RPMI7951 (cell line): ENCODE measurements at regions not wholly inside any gene's neighbourhood (a gene's known extent, or its start where the extent isn't known, plus 50 kb on each side); places are given as distances from the start of the nearest gene placed in this dataset.
A peak's percentile ranks its signal among the peaks of the same experiment; 100 is the strongest.
"Not testable (repeated sequence)": the region's sequence is repeated elsewhere in the genome, so short reads cannot be mapped to it uniquely, and the experiment has no call there.

ENCODE experiments used
- DNase-seq: peaks from one replicate; pipeline ENCODE4 v3.0.0-alpha.2; 2012; ENCODE audit warnings: low read depth

DNA sequence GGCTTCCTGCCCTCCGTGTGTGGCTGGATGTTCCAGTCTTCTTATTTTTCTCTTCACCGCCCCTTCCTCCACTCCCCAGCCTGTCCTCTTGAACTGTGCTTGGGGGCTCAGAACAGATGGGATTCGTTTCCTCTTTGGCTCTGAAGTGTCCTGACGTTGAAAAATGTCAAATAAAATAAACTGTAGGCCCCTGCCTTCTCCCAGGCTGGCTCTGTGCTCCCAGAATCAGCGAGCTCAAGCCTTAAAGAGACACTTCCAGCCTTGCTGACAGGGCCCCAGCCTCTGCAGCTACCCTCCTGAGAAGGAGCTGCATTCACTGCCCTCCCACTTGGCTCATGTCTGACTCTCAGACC is 104.2 kb upstream of the IPO9 start:
- DNase-seq = no peak

DNA sequence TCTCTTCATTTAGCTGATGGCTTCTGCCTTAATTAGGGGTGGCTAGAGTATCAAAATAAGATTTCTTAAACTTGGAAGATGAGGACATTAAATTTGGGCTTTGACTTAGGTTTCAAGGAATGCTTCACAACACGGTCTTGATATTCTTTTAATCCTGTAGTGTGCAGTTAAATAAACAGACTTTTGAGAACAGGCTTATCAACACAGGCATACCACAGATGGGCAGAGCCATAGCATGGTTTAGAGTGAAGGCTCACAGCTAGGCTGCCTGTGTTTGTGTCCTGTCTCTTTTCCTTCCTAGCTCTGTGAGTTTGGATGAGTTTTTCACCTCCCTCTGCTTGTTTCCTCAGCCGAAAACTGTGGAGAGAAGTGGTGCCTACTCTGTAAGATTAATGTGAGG is 102.3 kb upstream of the IPO9 start:
- DNase-seq = no peak

- DNase-seq = no peak
These were observed 100.2 kb upstream of the IPO9 start for GRCh38 chr1:201728731-201729130.

GRCh38 chr1:201729973-201730608 is 98.9 kb upstream of the IPO9 start:
- no peak for DNase-seq

GRCh38 chr1:201730611-201731010 is 98.3 kb upstream of the IPO9 start:
- DNase-seq = peak; percentile 41

DNA sequence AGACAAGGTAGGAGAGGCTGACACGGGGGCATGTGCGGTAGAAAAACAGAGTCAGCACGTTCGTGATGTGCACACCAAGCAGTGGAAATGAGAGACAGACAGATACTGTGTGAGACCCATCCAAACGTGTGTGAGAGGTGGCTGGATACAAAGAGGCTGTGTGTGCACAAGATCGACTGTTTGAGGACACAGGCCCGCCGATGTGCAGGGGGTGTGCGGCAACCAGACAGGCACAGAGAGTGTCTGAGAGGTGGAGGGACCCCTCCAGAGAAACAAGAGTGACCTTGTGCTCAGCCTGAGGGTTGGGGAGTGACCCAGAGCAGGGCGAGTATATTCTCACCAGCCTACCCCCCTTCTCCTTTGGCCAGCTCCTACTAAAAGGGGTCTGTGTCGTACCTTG is 97.8 kb upstream of the IPO9 start:
- DNase-seq = peak; percentile 45

DNA sequence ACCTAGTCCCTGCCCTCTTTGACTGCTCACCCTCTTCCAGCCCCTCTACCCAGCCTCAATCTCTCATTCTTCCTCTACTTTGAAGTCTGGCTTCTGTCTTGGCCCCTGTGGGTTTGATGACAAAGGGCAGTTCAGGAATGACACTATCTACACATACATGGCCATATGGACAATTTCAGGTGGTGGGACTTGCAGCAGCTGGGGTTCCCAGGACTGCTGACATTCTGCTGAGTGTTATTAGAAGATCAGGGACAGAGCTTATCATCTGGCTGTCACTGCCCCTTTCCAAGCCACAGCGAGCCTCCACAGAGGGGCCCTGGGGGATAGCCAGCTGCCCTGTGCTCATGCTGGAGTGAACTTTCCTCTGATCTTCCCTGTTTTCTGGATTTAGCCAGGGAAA is 97.4 kb upstream of the IPO9 start:
- DNase-seq = no peak

DNA sequence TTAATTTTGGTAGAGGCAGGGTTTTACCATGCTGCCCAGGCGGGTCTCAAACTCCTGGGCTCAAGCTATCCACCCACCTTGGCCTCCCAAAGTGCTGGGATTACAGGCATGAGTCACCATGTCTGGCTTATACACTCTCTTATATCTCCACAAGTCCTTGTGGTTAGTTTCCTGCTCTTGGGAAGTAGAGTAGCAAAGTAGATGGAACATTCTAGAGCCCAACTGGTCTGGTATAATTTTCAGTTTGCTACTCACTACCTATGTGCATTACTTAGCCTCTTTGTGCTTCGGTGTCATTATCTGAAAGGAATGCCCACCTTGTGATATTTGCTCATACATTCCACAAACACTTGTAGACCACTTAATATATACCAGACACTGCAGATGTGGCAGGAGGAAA is 96.6 kb upstream of the IPO9 start:
- peak; percentile 49 for DNase-seq

DNA sequence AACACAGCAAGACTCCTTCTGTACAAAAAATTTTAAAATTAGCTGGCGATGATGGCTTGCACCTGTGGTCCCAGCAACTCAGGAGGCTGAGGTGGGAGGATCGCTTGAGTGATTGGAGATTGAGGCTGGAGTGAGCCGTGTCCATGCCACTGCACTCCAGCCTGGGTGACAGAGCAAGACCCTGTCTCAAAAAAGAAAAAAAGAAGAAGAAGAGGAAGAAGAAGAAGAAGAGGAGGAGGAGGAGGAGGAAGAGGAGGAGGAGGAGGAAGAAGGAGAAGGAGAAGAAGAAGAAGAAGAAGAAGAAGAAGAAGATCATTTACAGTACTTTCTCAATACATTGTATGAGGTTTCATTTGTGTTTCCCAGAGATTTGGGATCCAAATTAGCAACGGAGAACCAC is 94.7 kb upstream of the IPO9 start:
- DNase-seq = not testable (repeated sequence)

DNA sequence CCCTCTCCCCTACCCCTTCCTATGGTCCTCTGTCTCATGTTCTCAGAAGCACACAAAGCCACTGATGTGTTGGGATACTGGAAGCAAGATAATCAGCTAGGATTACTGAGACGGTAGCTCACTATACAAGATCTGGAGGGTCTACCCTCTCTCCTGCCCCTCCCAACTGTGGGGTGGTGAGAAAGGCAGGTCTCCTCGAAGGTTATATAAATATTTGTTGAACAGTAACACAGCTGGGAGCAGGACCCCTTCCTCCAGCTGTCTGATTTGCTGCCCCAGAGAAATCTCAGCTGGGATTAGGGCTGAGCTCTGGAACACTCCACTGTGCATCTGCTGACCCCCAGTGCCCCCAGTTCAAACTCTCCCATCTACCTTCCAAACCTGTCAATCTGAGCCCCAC is 94.2 kb upstream of the IPO9 start:
- DNase-seq = no peak

- no peak for DNase-seq
These were observed 92.1 kb upstream of the IPO9 start for GRCh38 chr1:201736707-201737320.

- DNase-seq = no peak
These were observed 91.5 kb upstream of the IPO9 start for GRCh38 chr1:201737352-201738060.

DNA sequence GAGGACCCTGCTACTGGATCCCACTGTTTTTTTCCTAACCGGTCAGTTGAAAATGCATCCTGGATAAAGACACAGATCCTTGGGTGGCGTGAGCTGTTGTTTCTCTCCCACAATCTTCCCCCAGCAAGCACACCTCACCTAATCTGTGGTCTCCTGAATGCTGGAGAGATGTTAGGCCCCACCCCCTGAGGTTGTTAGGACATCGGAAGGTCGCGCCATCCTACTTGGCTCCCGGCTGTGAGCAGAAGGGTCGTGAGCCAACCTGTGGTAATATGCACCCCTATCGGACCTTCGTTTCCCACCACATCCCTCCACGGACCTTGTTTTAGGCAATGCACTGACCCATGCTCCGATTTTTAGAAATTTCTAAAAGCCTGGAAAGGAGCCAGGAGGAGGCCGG is 89.9 kb upstream of the IPO9 start:
- no peak for DNase-seq

GRCh38 chr1:201739492-201740085 is 89.4 kb upstream of the IPO9 start:
- DNase-seq = no peak

DNA sequence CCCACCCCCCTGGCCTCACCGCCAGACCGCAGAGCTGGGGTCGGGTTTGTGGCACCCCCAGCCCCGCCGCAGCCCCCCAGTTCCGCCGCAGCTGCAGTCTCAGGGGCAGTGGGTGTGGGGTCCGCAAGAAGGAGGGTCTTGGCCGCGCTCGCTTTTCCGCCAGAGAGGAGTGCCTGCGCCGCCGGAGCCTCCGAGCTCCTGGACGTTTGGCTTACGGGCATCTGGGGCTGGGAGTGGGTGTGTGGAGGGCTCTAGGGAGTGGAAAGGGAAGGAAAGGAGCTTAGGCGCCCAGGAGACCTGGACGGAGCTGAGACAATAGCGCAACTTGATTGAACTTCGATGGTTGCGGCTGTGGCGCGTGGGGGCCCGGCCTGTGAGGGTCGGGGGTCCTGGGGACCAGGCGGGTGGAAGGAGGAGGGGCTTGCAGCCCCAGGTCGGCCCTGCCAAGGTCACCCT is 88.8 kb upstream of the IPO9 start:
- no peak for DNase-seq

GRCh38 chr1:201740670-201741111 is 88.3 kb upstream of the IPO9 start:
- DNase-seq = no peak

DNA sequence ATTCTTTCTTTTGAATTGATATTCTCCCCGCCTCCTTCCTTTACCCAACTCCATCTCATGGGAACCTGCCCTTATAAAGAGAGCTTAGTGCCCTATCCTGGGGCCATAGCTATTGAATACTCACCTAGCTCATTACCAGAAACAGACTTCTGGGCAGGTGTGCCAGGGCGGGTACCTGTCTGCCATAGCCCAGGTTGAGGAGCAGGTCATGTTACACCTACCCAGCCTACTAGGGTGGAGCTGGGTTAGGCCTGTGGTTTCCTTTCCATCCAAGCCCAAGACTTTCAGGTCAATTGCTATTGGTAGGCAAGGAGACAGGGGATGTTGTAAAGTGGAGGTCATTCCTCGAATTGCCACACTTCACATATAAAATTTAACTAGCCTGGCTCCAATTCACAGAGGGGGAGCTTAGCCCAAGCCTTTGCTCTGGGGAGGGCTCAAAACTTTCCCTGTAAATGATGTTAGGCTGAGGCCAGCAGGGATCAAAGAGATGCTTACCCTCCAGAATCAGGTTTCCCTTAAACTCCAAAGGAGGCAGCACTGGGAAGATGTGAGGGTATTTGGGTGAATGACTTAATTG is 87.1 kb upstream of the IPO9 start:
- DNase-seq = no peak

GRCh38 chr1:201742476-201742875 is 86.5 kb upstream of the IPO9 start:
- peak; percentile 49 for DNase-seq

DNA sequence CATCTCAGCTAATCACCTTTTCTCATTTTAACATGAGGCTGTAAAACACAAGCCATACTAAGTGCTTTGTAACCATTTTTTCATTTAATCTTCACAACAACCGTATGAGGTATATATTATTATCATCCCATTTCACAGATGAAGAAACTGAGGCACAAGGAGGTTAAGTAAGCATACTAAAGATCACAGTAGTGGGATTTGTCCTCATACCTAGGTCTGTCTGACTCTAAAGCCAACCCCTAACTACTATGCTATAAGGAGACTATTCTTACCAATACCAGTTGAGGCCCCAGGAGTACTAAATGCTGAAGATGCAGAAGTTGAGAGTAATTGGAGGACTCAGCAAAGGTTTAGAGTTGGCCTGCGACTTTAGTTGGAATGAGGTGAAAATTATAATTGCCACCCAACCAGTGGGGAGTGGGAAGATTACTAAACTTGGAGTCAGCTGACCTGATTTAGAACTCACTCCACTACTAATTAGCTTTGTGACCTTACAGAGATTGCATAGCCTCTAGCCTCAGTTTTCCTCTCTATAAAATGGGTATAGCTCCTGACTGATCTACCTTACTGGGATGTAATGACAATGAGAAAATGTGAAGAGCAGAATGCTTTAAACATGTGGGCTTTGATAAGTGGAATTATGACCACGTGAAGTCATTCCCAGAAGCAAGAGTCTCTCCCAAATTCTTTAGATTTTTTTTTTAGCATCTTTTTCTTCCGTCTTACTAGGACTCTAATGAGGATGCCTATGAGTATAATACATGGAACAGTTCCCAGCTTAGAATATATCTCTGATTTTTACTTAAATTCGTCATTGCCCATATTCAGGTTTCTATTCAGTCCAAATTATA is 85.8 kb upstream of the IPO9 start:
- no peak for DNase-seq

DNA sequence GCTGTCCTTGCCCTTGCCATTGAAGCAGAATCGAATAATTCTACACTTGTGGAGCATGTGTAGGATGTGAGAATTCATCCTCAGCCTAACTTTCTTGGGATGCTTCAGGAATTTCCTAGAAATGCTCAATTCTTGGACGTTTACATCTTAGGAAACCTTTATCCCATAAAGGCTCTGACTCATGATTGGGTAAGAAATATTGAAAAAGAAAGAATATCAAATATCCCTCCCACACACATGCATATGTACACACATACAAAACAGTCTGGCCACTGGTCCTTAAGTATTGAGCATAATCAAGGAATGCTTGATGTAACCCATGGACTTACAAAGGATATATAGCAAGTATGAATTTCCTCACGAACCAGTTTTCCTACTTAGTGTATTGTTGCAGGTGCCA is 83.9 kb upstream of the IPO9 start:
- no peak for DNase-seq

DNA sequence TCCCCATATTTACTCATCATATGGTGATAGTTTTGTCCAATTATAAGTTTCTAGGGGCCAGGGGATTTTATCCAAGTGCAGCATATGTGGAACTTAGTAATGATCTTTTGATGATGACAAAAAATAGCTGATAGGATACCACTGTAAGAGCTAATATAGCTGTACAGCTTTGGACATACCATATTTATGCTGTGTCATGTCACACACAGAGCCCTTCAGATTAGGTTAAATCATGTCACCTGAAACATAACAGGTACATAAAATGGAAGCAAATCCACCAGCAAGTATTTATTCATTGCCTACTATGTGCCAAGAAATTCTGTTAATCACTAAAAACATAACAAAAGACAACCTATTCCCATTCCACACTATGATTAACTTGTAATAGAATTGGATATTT is 82.8 kb upstream of the IPO9 start:
- no peak for DNase-seq

DNA sequence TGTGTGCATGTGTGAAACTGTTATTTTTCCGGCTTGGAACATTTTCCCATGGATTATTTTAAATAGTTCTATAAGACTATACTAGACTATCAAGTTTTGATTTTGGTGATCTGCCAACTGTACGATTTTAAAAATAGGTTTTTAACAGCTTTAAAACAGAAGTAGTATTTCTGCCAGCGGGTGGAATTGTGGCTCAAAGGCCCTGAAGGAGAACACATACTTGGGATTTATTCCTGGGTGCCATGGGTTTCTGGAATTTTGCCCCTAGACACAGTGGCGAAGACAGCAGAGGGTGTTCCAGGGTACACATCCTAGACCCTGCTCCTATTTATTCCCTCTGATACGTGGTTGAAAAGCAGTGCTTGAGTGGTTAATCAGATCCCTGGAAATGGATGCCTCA is 81.7 kb upstream of the IPO9 start:
- no peak for DNase-seq
